IPS DF 6.9 (cell line): ENCODE measurements at regions not wholly inside any gene's neighbourhood (a gene's known extent, or its start where the extent isn't known, plus 50 kb on each side); places are given as distances from the start of the nearest gene placed in this dataset.

Source experiments
- DNase-seq: peaks from one replicate; pipeline ENCODE4 v3.0.0-alpha.2; 2013; ENCODE audit warnings: low read depth, low spot score
- H3K27ac ChIP-seq: one replicate; pipeline ENCODE4 v1.5.1; 2013; ENCODE audit warnings: low read length, control low read depth
- H3K27me3 ChIP-seq: 2 replicates; pipeline ENCODE4 v1.6.1; 2013; ENCODE audit warnings: mild to moderate bottlenecking, low read length; ENCODE audit not compliant: control insufficient read depth, insufficient read depth
- H3K36me3 ChIP-seq: 2 replicates; pipeline ENCODE4 v1.6.1; 2013; ENCODE audit warnings: low read length; ENCODE audit not compliant: control insufficient read depth, insufficient read depth
- H3K4me1 ChIP-seq: 2 replicates; pipeline ENCODE4 v1.6.1; 2013; ENCODE audit warnings: low read length; ENCODE audit not compliant: control insufficient read depth, insufficient read depth
- H3K4me3 ChIP-seq: 2 replicates; pipeline ENCODE4 v1.5.1; 2013; ENCODE audit warnings: mild to moderate bottlenecking, low read length
- H3K9me3 ChIP-seq: 2 replicates; pipeline ENCODE4 v1.6.1; 2013; ENCODE audit warnings: low read length, inconsistent platforms; ENCODE audit not compliant: control insufficient read depth, insufficient read depth
- WGBS: extraction: QIAGEN DNeasy Blood & Tissue Kit; methylation state at CpG from one replicate; pipeline ENCODE4 v1.1.7; 2013; ENCODE audit warnings: mixed read lengths, missing lambda C conversion rate; ENCODE audit not compliant: insufficient read length, insufficient coverage; 5-methylcytosine and 5-hydroxymethylcytosine counted together

DNA sequence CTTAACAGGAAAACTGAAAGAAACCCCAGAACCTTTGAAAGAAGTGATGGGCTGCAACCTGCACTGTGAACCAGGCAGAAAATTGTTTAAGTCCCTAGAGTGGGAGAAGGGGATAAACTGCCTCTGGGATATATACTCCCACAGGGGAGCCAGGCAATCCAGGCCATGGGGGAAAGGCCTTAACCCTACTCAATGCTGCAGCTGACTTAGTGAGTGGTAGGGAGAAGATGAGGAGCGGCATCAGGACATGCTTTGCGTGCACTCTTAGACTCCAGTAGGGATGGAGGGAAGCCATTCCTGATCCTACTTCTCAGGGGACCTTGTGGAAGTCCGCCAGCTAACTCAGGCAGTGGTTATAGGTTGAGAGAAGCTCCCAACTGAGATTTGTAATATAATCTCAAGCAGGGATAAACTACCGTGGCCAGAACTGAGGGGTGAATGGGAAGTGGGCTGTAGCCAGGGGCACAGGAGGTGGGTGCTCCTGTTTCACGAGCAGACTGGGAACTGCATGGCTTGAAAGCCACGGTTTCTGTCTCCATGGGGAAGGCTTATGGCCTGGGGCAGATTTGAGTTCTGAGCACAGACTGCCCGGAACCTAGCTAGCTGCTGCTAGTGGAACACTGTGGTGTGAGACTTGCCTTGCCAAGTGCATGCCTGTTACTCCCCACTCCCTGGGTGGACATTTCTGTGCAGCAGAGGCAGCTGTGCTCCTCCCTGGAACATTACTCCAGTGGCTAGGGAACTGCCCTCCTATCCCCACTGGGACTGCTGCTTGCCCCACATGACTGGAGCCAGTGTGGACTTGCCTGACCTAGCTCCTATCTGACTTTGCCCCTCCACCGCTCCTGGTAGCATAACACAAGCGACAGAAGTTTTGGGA, 119.2 kb upstream of the SCAF11 start:
- DNase-seq: no peak
- Histone ChIP-seq H3K4me1 (no peaks in the 10 kb centered on the region), H3K27ac (no peak overlapping the region)

DNA sequence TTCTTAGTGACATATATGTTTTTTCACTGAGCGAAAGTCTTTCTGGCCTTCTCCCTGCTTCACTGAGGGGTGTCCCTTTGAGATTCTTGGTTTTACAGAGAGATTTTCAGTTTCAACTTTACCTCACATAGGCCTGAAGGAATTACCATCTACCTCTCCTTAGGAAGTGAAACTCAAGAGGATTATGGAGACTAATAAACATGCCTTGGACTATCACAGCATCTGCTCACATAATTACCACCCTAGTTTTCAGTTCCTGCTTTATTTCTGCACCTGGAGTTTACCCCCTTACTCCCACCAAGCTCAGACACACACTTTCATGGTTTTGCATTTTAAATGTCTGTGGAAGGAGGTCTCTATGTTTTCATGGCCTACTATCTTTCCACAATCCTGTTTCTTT, 118.3 kb upstream of the SCAF11 start:
- Histone ChIP-seq H3K27ac (no peak overlapping the region), H3K9me3 (no peaks in the 10 kb centered on the region), H3K4me3 (no peak overlapping the region), H3K27me3 (no peaks in the 10 kb centered on the region), H3K36me3 (no peaks in the 10 kb centered on the region), H3K4me1 (no peaks in the 10 kb centered on the region)
- WGBS: no CpG with 5 or more reads among the region's 1 CpG
- DNase-seq: no peak

More for the DNA sequence above, 119.2 kb upstream of the SCAF11 start:
- no peaks in the 10 kb centered on the region for H3K9me3 ChIP-seq
- no peaks in the 10 kb centered on the region for H3K36me3 ChIP-seq
- H3K27me3 ChIP-seq: no peaks in the 10 kb centered on the region
- WGBS: no CpG with 5 or more reads among the region's 9 CpGs
- H3K4me3 ChIP-seq: no peak overlapping the region

DNA sequence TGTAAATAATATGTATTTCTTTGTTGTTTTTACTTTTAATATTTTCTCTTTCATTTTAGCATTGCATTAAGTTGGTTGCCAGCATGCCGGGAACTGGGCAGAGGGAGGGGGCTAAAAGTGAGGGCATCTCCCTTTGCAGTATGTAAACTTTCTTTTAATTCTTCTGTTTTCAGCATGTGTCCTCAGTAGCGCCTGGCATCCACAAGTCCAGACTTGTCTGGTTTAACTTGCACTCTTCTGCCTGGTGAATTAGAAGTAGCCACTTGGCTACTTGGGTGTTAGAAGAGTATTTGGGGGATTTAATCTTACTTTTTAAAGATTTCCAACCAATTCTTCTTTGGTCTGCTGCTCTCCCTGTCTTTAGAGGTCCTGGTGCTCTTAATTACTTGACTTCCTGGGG, 117.2 kb upstream of the SCAF11 start:
- Histone ChIP-seq H3K36me3 (no peaks in the 10 kb centered on the region), H3K4me3 (no peak overlapping the region), H3K27ac (no peak overlapping the region), H3K27me3 (no peaks in the 10 kb centered on the region), H3K4me1 (no peaks in the 10 kb centered on the region), H3K9me3 (no peaks in the 10 kb centered on the region)
- no CpG with 5 or more reads among the region's 2 CpGs for WGBS
- no peak for DNase-seq

DNA sequence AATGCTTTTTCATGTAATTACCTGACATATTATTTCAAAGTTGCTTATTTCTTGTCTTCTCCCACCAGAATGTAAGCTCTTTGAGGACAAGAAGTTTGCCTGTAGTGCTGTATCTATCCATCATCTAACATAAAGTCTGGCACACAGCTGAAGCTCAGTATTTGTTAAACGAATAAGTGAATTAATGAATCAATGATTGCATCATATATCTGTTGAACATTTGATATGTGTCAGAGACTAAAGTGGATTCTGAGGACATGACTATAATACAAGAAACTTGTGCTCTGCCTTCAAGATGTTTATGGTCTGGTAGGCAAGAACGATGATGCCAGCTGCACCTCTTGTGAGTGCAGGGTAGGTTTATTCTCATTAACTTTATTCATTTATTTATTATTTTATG, 115.4 kb upstream of the SCAF11 start:
- Histone ChIP-seq H3K4me1 (no peaks in the 10 kb centered on the region), H3K36me3 (no peaks in the 10 kb centered on the region), H3K4me3 (no peak overlapping the region), H3K27me3 (no peaks in the 10 kb centered on the region), H3K9me3 (no peaks in the 10 kb centered on the region), H3K27ac (no peak overlapping the region)
- no peak for DNase-seq
- WGBS: no CpG with 5 or more reads among the region's 2 CpGs

DNA sequence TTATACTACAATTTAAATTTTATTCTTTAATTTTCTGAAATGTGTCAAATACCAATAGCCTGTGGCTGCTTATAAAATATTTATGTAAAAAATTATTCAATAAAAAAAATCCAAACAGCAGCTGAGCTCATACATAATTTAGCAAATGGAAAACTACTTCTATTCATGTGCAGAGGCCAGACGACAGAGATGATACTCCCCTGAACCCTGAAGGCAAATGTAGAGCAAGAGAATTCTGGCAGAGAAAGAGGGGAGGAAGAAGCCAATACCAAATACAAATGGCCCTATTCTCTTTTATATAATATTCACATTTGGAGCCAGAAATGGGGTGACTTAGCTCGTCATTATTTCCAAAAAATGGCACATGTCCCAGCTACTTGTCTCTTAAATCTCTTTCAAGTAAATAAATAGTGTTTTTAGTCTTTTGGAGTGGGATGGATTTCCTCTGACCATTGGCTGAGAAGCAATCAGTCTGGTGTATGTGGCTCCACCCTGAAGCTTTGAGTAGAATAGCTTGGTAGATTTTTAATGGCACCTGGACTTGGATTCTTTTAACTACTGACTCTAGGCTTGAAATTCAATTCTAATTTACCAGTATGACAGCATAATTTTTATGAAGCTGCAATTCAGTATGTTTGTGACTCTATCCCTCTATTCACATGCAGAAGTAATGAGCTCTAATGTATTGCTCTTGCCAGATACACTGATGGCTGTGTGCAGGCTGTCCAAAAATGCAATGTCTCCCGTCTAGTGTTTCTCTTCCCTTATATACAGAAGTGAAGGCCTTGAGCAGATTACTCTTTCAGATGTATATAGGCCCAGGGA, 113.4 kb upstream of the SCAF11 start:
- Histone ChIP-seq H3K27me3 (no peaks in the 10 kb centered on the region), H3K9me3 (no peaks in the 10 kb centered on the region), H3K4me3 (no peak overlapping the region), H3K27ac (no peak overlapping the region), H3K4me1 (no peaks in the 10 kb centered on the region), H3K36me3 (no peaks in the 10 kb centered on the region)
- no peak for DNase-seq
- WGBS: no CpG with 5 or more reads among the region's 3 CpGs

DNA sequence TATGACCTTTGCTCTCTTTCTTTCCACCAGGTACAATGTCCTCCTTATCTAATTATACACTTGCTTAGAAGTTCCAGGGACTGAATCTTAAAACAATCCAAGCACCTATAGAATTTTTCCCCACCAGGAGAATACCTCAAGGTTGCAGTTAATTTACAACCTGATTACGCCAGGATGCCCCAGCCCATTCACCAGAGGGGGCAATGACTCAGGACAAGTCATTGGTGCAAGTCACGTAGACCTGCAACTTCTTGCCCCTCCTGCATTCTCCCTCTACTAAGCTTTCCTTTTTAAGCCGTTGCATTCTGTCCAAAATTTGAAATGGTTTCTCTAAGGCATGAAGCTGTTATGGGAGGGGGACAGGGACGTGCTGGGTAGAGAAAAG, 111.1 kb upstream of the SCAF11 start:
- Histone ChIP-seq H3K27me3 (no peaks in the 10 kb centered on the region), H3K36me3 (no peaks in the 10 kb centered on the region), H3K27ac (no peak overlapping the region), H3K4me1 (no peaks in the 10 kb centered on the region), H3K9me3 (no peaks in the 10 kb centered on the region), H3K4me3 (no peak overlapping the region)
- DNase-seq: no peak
- no CpG with 5 or more reads among the region's 4 CpGs for WGBS

DNA sequence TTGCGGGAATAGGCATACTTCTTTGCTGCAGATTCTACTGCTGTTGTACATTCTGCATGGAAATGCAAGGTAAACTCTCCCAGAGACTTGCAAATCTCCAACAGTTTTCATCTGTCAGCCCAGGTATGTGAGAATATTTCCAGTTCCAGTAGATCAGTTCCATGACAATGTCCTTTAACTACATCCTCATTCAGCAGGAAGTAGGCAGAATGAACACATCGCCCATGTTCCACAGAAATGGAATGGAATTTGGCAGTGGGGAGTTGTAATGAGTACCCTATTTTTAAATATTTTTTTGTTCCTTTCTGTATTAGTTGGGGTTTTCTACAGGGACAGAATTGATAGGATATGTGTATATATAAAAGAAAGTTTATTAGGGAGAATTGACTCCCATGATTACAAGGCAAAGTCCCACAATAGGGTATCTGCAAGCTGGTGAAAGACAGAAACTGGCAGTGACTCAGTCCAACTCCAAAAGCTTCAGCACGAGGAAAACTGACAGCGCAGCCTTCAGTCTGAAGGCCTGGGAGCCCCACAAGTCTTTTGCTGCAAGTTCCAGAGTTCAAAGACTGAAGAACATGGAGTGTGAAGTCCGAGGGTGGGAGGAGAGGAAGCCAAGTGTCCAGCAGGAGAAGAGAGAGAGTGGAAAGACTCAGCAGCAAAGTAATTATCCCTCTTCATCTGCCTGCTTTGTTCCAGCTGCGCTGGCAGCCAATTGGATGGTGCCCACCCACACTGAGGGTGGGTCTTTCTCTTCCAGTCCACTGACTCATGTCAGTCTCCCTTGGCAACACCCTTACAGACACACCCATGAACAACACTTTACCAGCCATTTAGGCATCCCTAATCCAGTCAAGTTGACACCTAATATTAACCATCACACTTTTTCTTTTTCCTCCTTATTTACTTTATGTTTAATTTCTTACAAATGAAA, 110.4 kb upstream of the SCAF11 start:
- Histone ChIP-seq H3K4me1 (no peaks in the 10 kb centered on the region), H3K27me3 (no peaks in the 10 kb centered on the region), H3K4me3 (no peak overlapping the region), H3K36me3 (no peaks in the 10 kb centered on the region), H3K9me3 (no peaks in the 10 kb centered on the region), H3K27ac (no peak overlapping the region)
- WGBS: no CpG with 5 or more reads among the region's 6 CpGs
- DNase-seq: no peak

DNA sequence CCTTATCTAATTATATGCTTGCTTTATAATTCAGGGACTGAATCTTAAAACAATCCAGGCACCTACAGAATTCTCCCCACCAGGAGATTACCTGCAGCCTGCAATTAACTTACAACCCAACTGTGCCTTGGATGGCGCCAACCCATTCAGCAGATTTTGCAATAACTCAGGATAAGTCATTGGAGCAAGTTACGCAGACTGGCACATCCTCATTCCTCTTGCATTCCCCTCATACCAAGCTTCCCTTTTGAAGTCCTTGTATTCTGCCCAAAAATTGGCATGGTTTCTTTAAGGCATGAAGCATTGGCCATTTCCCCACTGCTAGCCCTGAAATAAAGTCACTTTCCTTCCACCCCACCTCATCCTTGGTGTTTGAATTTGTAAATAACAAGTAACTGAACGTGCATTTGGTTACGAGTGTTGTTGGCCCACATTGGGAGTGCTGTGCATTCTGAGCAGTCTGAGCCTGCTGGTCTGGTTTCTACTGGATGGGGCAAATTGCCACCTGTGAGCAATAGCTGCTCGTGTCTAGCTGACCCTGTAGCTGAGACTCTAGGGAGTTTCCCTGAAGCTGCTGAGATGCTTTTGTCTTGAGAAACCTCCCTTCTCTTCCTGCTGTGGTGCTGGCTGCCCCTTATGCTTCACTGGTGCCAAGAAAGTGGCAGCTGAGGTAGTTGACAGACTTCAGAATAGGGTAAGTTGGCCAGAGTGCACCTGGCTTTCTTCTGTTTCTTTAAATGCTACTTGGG, 99.2 kb upstream of the SCAF11 start:
- no CpG with 5 or more reads among the region's 5 CpGs for WGBS
- Histone ChIP-seq H3K4me1 (no peaks in the 10 kb centered on the region), H3K4me3 (no peak overlapping the region), H3K9me3 (peaks cover 15% of the 10 kb centered on the region), H3K27me3 (no peaks in the 10 kb centered on the region), H3K36me3 (0 out of 2 replicates have a peak, but pooled peaks cover 2% of the 10 kb centered on the region), H3K27ac (no peak overlapping the region)
- no peak for DNase-seq

DNA sequence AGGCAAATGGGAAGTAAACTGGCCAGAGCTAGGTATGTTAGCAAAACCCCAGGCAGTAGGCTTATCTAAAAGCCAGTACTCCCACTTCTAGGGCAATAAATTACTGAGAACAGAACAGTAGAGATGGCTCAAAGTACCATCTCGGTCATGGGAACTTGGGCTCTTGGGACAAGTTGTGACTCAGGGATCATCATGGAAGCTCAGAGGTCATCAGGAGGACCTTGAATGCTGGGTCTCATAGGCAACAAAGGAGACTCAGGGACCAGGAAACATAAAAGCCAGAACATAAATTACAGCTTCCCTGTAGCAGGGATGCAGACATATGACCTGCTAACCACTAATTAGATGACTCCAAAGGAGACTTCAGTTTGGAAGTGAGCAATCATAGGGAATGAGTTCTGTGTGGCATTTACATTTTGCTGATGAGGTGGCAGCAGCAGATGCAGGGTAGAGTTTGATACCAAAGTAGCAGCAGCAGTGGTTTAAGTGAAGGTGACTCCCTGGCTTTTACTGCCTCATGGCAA, 97.6 kb upstream of the SCAF11 start:
- H3K27me3 ChIP-seq: no peaks in the 10 kb centered on the region
- peaks cover 15% of the 10 kb centered on the region for H3K9me3 ChIP-seq
- no peak overlapping the region for H3K4me3 ChIP-seq
- H3K36me3 ChIP-seq: 0 out of 2 replicates have a peak, but pooled peaks cover 2% of the 10 kb centered on the region
- DNase-seq: no peak
- H3K4me1 ChIP-seq: no peaks in the 10 kb centered on the region
- no peak overlapping the region for H3K27ac ChIP-seq
- no CpG with 5 or more reads among the region's 1 CpG for WGBS
